HUDEP-2 (cell line): ENCODE measurements at regions not wholly inside any gene's neighbourhood (a gene's known extent, or its start where the extent isn't known, plus 50 kb on each side); places are given as distances from the start of the nearest gene placed in this dataset.

Experiments used
- DNase-seq, 76 experiments: peaks; one replicate each; lab custom pipeline; 2025; ENCODE audit not compliant: unreplicated experiment in 76 of 76; lab: John Stamatoyannopoulos, UW

DNA sequence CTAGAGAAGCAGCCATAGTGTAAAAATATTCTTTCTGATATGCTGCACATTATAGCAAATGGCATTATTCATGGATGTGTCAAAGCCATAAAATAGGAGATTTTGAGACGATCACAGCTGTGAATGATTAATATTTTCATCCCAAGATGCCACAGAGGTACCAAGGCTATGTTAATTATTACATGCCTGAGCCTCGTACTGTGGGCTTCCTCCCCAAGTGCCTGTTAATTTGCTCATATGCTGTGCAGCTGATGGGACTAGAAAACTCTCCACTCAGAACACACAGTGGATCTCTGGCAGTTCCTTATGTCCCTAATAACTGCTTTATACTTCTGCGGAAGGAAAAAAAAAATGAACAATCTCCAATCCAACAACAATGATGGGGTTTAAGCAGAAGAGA is 184.9 kb upstream of the TSHZ2 start:
- no peak for DNase-seq

DNA sequence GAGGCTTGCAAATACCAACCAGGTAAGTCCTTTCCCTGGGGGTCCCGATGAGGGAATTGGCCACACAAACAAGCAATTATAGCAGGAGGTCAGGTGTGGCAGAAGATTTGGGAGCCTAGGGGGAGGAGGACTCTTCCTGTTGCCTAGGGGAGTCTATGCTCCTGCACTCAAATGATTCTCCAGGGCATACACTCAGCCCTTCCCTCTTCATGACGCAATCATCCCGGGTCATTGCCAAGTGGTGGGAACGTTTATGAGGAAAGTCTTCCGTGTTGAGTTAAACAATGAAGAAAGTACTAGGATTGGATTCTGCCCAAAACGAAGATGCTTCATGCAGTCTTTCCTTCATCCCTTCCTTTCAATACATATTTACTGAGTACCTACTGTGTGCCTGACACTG is 186.5 kb upstream of the TSHZ2 start:
- DNase-seq = no peak

DNA sequence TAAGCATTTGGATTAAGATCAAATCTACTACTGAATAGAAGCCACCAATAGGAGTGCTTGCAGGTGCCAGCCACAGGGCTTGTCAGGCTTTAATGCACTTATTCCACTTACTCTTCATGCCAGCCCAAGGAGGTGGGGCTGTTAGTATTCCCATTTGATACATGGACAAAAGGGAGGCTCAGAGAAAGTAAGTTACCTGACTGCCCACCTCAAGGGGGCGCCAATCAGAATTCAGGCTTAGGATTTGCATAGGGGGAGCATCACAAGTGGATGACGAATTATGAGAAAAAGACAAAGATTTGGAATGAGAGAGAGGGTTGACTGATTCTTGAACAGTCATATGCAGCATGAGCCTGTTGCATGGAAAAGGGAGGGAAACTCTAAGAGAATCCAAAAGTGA is 188.4 kb upstream of the TSHZ2 start:
- DNase-seq = peak in 17 of 76 experiments; percentile 1 to 24 (median 6)

DNA sequence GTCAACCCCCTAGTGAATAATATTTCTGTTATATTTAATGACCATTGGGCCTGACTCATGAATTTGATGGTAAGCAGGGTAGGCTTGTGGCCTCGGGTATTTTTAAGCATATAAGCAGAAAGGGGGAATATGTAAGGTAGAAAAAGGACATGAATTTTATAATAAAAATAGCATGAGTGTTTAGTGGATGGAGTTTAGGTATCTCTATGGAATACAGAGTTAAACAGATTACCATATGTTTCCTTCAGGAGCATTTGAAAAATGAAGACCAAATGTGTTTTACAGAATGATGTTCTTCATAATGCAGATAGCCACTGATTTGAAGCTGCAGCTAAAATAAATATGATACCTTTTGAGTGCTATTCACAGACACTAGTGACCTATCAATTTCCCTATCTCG is 191.7 kb upstream of the TSHZ2 start:
- DNase-seq = no peak

DNA sequence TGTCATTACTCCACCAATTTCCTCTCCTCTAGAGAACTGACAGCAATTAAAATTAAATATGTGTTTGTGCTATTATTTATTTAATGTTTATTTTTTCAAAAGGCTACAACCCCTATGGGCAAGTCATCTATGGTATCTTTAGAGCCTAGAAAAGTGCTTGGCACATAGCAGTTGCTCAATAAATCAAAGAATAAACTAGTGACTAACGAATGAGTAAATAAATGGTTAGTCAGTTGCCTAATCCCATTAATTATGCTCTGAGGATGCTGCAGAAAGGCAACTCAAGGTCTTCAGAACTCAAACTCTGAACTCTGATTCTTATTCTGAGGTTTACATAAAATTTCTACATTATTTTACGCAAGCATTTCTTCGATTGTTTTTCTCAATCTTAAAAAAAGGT is 193.0 kb upstream of the TSHZ2 start:
- no peak for DNase-seq

DNA sequence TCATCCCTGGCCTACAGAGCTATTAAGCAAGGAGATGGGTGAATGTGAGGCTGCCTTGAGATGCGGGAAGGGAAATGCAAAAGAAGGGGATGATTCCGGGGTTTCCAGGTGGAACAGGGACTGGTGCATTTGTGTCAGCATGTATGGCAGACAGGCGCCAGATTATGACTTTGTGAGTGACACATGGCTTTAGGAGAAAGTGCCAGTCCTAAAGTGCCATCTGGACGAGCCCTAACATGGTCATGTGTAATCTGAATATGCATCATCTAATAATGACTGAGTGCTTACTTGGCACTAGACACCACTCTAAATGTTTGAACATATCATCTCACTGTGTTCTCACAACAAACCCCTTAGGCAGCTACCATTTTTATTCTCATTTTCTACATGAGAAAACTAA is 195.0 kb upstream of the TSHZ2 start:
- DNase-seq = no peak

DNA sequence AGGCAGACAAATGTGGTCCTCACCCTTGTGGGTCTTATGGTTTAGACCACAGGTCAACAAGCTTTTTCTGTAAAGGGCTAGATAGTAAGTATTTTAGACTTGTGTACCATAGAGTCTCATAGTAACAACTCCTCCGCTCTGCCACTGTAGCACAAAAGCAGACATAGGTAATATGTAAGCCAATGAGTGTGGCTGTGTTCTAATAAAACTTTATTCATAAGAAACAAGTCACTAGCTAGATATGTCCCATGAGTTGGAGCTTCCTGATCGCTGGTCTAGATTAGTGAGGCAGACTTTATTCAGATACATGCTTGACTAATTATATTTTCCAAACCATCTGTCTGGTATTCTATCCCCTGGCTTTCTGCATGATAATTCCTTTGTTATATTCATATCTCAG is 196.4 kb upstream of the TSHZ2 start:
- DNase-seq = no peak

DNA sequence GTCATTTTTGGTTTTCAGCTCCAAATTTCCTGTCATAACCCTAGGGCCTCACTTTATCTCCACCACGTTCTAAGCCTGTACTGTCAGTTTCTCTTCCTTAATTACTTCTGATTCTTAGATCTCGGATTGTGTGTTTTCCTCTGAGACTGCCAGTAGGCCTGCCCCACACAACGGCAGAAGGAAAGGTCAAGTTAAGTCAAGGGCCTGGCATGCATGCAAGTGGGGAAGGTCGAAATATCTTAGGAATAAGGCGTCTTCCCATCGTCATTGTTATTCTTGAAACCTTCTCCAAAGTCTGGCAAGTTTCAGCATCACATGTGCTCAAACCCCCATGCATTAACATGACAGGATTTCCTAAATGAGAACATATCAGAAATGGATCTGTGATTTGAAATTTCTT is 203.5 kb upstream of the TSHZ2 start:
- DNase-seq = no peak

DNA sequence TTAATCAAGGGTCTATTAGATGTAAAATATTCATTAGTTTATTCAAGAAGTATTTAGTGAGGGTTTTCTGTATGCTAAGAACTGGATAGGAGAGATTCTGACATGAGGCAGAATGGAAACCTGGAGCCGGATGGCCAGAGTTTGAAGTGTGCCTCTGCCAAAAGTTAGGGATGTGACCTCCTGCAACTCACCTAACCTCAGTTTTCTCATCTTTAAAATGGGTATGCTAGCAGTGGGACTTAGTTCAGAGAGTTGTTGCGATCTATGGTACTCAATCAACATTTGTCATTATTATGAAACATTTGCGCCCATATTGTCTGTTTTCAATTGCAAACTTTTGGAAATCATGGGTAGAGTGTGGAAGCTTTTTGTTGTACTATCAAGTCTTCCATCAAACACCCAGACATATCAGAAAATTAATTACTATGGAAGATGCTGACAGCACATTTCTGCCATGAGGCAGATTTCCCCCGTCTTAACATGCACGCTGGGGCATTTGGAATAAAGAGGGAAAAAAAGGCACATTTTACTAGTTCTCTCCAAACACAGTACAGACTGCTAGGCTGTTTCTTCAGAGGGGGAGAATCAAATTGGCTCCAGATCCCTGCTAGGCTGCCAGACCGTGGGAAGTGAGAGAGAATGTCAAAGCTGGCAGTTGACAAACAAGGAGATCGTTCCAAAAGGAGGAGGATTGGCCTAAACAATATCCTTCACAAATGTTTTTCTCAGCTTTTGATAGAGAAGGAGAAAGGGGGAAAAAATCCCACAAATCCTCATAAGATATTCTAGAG is 205.3 kb upstream of the TSHZ2 start:
- no peak for DNase-seq

DNA sequence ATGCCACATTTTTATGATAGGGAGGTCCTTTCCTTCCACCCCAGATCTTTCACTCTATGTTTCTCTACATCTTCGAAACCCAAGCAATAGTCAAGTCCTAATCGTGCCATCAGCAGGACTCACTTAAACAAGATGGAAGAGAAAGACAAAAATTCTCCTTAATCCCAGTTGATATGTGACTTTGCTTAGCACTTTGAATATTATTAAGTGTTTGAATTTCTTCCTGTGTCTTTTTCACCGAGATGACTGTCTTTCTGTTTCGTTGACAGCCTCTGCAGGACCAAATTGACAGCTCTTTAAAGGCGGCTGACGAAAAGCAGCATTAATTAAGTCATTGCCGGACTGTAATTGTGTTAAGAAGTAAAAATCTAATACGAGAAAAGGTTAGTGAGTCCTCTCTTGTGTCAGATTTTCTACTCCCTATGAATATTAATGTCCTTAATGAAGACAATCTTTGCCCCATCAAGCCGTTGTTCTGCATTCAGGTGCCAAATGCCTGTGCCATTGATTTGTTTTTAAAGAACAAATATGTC is 208.8 kb upstream of the TSHZ2 start:
- no peak for DNase-seq

DNA sequence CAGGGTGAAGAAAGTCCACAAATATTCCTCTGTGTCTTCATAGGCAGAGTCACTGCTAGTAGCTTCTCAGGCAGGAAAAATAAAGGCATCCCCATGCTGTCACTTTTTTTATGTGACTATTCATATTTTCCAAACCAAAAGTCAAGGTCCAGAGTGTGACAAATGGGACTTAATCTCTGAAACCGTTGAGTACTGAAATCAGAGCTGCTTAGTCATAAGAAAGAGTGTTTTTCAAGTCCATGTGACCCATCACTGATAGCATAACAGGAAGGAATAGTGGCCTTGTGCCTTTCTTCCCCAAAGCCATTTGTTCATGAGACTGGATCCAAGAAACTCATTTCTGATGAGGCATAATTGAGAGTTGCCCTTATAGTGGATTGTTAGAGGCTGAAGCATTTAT is 210.3 kb upstream of the TSHZ2 start:
- DNase-seq = no peak

DNA sequence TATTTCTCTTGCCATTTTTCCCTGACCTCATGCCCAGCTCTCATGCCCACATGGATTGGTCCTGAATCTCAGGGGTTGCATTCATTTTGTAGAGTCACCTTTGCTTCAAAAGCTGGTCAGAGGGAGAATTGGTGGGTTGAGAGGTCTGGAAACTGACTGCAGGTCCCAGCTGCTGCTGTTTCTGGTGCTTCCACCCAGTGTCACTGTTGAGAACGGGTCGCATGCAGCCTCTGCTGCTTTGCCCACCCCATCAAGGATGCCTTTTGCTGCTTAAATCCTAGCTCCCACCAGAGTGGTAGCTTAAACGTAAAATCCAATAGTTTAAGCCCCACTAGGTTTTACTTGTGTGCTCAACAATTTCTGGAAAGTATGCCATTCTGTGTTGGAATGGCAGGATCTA is 211.4 kb upstream of the TSHZ2 start:
- no peak for DNase-seq

DNA sequence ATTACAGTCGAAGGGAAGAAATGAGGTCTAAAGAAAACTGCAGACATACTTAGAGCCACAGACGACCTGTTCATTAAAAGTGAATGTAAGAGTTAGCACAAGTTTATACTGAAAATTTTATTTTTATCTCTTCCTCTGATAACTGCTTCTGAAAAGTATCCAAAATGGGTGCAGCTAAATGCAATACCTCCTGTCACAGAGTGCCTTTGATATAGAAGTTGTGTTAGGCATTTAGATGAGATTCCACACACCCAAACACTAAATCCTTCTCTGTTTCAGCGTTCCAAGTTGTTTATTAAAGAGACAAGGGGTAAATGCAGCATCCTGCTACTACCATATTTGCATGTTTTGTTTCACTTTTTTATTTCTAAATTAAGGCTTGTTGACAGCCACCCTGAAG is 214.7 kb upstream of the TSHZ2 start:
- DNase-seq = no peak

DNA sequence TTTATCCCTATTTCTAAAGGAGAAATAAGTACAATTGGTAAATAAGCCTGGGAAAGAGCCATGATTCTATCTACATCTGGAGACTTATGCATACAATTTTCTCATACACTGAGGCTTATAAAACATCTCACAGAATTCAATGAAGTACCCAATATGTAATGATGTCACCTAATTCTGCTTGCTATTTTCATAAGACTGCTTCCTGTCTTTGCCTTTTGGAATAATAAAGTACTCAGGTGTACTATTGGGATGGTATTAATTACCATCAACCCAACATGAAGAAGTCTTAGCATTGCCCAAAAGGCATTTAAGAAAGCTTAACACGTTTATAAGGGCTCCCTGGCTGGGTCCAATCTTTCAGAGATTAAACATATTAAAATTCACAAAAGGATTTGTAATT is 216.4 kb upstream of the TSHZ2 start:
- no peak for DNase-seq

DNA sequence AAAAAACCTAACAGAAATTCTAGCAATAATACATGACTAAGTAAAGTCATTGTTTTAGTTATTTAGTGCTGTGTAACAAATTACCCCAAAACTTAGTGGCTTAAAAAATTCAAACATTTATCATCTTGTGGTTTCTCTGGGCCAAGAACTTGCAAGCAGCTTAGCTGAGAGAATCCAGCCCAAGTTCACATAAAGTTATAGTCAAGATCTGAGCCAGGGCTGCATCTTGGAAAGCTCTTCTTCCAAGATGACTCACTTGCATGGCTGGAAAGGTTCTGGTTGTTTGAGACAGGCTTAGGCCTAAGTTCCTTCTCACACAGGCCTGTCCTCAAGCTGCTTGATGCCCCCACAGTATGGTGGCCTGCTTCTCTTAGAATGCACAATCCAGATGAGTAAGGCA is 217.8 kb upstream of the TSHZ2 start:
- no peak for DNase-seq

DNA sequence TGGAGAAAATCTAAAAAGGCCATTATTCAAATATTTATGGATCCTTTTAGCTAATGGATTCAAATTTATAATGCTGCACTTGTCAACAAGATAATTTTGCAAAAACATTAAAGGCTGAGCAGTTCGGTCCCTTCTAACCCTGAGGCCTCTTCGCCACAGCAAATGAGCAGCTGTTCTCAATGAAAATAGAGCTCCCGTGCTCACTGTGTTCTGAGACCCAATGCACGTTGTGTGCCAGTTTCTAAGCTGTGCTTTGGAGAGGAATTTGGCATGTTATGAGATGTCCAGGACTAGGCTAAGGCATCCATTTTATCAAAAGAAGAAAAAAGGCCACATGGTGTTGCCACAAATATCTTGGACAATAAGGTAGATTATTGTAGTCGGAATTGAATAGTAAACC is 220.1 kb upstream of the TSHZ2 start:
- DNase-seq = no peak

DNA sequence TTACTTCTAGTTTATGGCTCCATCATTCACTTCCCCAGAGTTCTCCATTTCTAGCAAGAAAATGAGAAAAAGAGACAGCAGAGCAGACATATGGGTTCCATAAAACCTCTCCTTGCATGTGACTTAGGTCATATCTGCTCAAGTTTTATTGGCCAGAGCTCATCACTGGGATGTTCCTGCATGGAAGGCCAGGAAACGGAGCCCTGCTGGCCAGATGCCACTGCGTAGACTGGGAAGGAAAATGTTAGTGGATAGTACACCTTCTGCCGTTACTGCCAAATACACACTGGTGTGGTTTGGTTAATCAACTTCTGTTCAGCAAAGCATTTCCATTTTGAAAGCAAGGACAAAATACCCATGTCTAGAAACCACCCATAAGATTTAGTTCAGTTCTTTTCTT is 220.6 kb upstream of the TSHZ2 start:
- no peak for DNase-seq

DNA sequence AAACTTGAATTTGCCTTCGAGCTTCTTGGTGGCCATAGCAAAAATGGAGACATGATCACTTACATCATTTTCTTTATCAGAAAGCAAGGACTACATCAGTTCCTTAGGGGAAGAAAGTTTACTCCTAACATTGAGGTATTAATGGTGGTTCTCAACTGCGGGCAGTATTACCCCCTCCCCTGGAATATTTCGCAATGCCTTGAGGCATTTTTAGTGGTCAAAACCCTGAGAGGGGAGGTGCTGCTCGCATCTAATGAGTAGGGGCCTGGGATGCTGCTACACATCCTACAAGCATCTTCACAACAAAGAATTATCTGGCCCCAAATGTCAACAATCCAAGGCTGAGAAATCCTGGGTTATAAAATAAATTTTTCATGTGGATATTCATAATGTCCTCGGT is 222.2 kb upstream of the TSHZ2 start:
- DNase-seq = no peak

DNA sequence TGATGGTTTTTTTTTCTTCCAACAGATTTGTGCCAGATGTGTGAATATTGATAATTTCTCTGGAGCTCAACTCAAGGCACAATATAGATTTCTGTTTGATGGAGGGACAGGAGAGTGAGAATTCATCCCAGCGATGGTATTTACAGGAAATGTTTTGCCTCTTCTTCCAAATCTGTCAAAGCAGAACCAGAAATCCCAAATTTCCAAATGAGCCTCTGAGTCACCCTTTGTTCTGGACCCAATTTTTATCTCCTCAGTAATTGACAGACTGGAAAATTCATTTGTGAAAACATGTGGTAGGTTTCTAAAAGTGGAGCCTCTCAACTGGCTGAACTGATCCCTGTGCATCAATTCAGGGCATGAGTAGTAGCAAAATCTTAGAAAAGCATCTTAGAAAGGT is 223.2 kb upstream of the TSHZ2 start:
- no peak for DNase-seq

DNA sequence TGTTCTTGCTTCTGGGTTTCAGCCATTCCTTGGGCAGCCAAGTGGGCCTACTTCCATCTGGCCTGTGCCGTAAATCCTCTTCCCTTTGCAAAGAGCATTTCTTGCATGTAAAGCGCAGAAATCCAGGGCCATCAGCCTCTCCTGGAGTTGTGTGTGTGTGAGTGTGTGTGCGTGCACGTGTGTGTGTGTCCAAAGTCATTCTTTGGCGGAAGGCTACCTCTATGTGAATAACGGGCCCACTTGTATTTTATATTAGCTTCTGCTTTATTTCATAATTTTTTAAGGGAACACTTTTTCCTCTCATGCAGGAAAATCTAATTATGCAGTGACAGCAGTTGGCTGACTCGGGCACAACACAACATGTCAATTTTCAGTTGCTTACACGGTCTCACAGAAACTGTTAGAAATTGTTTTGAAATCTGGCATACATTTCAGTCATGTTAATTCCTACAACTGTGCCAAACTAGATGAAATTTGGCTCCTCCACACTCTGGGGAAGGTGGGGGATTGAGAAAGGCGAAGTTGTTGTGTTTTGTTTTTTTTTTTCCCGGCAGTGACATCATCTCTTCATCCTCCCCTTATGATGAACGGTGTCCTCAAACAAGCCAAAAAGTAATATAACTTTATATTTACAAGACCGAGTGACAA is 223.7 kb upstream of the TSHZ2 start:
- DNase-seq = no peak

DNA sequence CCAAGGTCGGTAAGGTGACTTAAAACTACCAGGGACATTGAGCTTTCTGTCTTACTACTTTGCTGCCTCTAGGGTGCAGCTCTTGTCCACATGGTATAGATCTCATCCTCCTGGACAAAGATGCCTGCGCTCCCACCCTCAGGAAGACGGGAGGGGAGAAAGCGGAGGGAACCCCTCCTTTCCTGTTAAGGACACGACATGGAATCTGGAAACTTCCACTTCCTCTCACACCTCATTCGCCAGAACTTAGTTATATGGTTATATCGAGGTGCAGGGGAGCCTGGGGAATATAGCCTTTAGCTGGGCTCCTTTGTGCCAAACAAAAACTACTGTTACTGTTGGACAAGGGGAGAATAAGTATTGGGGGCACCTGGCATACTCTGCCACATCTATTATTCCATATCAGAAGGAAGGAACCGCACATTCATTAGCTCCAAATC is 224.3 kb upstream of the TSHZ2 start:
- DNase-seq = no peak

DNA sequence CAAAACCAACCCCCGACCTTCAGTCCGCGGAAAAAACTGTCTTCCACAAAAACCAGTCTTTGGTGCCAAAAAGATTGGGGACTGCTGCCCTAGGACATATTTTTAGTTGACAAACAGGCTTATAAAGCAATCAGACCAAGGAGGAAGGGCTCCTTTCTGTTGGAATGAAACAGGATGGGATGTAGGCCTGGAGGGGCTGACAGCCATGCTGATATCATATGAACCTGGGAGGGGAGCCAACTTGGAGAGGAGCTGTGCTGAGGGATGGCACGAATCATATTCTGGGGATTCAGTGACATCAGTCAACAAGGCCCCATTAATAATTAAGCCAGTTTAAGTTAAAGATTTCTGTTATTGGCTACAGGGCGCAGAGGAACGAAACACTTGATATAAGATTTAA is 225.4 kb upstream of the TSHZ2 start:
- DNase-seq = no peak
